ENCODE measurements at regions not wholly inside any gene's neighbourhood (a gene's known extent, or its start where the extent isn't known, plus 50 kb on each side); places are given as distances from the start of the nearest gene placed in this dataset.

GRCh38 chr6:144878577-144878976 is 593.4 kb downstream of the UTRN start:
- DNase-seq (ENCODE audit: low read depth in 2 of 2): no peak

- no peak for DNase-seq (ENCODE audit: low read depth in 2 of 2)
Measured at GRCh38 chr6:144879436-144879835, 594.3 kb downstream of the UTRN start.

GRCh38 chr6:144882425-144882824 is 597.3 kb downstream of the UTRN start:
- DNase-seq (ENCODE audit: low read depth in 2 of 2): no peak

- DNase-seq (ENCODE audit: low read depth in 2 of 2): no peak
Measured at GRCh38 chr6:144883915-144884314, 598.8 kb downstream of the UTRN start.

- DNase-seq (ENCODE audit: low read depth in 2 of 2): no peak
Measured at GRCh38 chr6:144885817-144886216, 600.7 kb downstream of the UTRN start.

- DNase-seq (ENCODE audit: low read depth in 2 of 2): no peak
Measured at GRCh38 chr6:144886682-144887081, 601.5 kb downstream of the UTRN start.

- no peak for DNase-seq (ENCODE audit: low read depth in 2 of 2)
Measured at GRCh38 chr6:144888621-144889020, 603.5 kb downstream of the UTRN start.

GRCh38 chr6:144893680-144894151 is 608.6 kb downstream of the UTRN start:
- DNase-seq (ENCODE audit: low read depth in 2 of 2): no peak

GRCh38 chr6:144894240-144894639 is 609.1 kb downstream of the UTRN start:
- no peak for DNase-seq (ENCODE audit: low read depth in 2 of 2)

- DNase-seq (ENCODE audit: low read depth in 2 of 2): no peak
Measured at GRCh38 chr6:144895313-144896278, 610.5 kb downstream of the UTRN start.

GRCh38 chr6:144896289-144896688 is 611.2 kb downstream of the UTRN start:
- no peak for DNase-seq (ENCODE audit: low read depth in 2 of 2)

GRCh38 chr6:144896871-144897270 is 611.7 kb downstream of the UTRN start:
- DNase-seq (ENCODE audit: low read depth in 2 of 2): no peak

- no peak for DNase-seq (ENCODE audit: low read depth in 2 of 2)
Measured at GRCh38 chr6:144897441-144897921, 612.3 kb downstream of the UTRN start.

GRCh38 chr6:144898052-144898689 is 613.0 kb downstream of the UTRN start:
- DNase-seq (ENCODE audit: low read depth in 2 of 2): no peak

- DNase-seq (ENCODE audit: low read depth in 2 of 2): no peak
Measured at GRCh38 chr6:144898741-144899140, 613.6 kb downstream of the UTRN start.

GRCh38 chr6:144899161-144899560 is 614.0 kb downstream of the UTRN start:
- DNase-seq (ENCODE audit: low read depth in 2 of 2): no peak

- DNase-seq (ENCODE audit: low read depth in 2 of 2): no peak
Measured at GRCh38 chr6:144901412-144901811, 616.3 kb downstream of the UTRN start.

- DNase-seq (ENCODE audit: low read depth in 2 of 2): no peak
Measured at GRCh38 chr6:144908004-144908403, 622.9 kb downstream of the UTRN start.

GRCh38 chr6:144909753-144910285 is 624.7 kb downstream of the UTRN start:
- no peak for DNase-seq (ENCODE audit: low read depth in 2 of 2)

- no peak for DNase-seq (ENCODE audit: low read depth in 2 of 2)
Measured at GRCh38 chr6:144911322-144911721, 626.2 kb downstream of the UTRN start.

GRCh38 chr6:144912474-144912873 is 627.3 kb downstream of the UTRN start:
- DNase-seq (ENCODE audit: low read depth in 2 of 2): no peak

GRCh38 chr6:144918073-144918472 is 632.9 kb downstream of the UTRN start:
- no peak for DNase-seq (ENCODE audit: low read depth in 2 of 2)
